ENCODE measurements at regions not wholly inside any gene's neighbourhood (a gene's known extent, or its start where the extent isn't known, plus 50 kb on each side); places are given as distances from the start of the nearest gene placed in this dataset.

DNA sequence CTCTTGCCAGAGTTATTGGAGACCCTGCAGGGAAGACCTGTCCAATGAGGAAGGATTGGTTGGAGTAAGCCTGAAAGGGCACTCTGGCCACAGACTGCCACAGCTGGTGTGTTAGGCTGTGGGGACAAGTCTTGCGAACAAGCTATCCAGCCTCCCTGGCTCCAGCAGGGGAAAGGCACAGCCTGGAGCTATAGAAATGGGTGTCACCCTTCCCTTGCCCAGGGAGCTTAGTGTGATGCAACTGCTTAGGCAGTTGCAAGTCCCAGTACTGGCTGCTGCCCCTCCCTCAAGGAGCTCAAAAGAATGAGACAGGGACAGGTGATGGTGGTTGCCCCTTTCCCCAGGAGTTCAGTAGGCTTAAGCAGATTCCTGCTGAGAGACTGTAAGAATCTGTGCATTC lies 165.7 kb upstream of the CT83 start:
- TF ChIP-seq, protein P1, sequence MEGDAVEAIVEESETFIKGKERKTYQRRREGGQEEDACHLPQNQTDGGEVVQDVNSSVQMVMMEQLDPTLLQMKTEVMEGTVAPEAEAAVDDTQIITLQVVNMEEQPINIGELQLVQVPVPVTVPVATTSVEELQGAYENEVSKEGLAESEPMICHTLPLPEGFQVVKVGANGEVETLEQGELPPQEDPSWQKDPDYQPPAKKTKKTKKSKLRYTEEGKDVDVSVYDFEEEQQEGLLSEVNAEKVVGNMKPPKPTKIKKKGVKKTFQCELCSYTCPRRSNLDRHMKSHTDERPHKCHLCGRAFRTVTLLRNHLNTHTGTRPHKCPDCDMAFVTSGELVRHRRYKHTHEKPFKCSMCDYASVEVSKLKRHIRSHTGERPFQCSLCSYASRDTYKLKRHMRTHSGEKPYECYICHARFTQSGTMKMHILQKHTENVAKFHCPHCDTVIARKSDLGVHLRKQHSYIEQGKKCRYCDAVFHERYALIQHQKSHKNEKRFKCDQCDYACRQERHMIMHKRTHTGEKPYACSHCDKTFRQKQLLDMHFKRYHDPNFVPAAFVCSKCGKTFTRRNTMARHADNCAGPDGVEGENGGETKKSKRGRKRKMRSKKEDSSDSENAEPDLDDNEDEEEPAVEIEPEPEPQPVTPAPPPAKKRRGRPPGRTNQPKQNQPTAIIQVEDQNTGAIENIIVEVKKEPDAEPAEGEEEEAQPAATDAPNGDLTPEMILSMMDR (conservative IDR thresholded peaks at IDR 0.05) = no peak
- no peak for TF ChIP-seq EZH2 (IDR thresholded peaks at IDR 0.05; ENCODE audit: low read depth)
